GM18498 (cell line): ENCODE measurements at regions not wholly inside any gene's neighbourhood (a gene's known extent, or its start where the extent isn't known, plus 50 kb on each side); places are given as distances from the start of the nearest gene placed in this dataset.
"Not testable (repeated sequence)": the region's sequence is repeated elsewhere in the genome, so short reads cannot be mapped to it uniquely, and the experiment has no call there.

Experiments used
- ATAC-seq: cut with Tn5 transposase; IDR thresholded peaks from one replicate; pipeline ENCODE4 v1.9.1; 2021; ENCODE audit warnings: mild to moderate bottlenecking, moderate library complexity; ENCODE audit not compliant: unreplicated experiment

GRCh38 chr2:139609109-139609508 lies 828.9 kb upstream of the NXPH2 start:
- ATAC-seq = no peak

- ATAC-seq = no peak
These were observed 825.5 kb upstream of the NXPH2 start for GRCh38 chr2:139605668-139606067.

GRCh38 chr2:139600166-139600565 lies 820.0 kb upstream of the NXPH2 start:
- no peak for ATAC-seq

- no peak for ATAC-seq
These were observed 804.9 kb upstream of the NXPH2 start for GRCh38 chr2:139585101-139585500.

GRCh38 chr2:139574371-139574770 lies 794.2 kb upstream of the NXPH2 start:
- ATAC-seq = no peak

- ATAC-seq = no peak
These were observed 776.6 kb upstream of the NXPH2 start for GRCh38 chr2:139556789-139557188.

GRCh38 chr2:139550873-139551272 lies 770.7 kb upstream of the NXPH2 start:
- ATAC-seq = no peak

GRCh38 chr2:139550341-139550740 lies 770.2 kb upstream of the NXPH2 start:
- no peak for ATAC-seq

- no peak for ATAC-seq
These were observed 764.1 kb upstream of the NXPH2 start for GRCh38 chr2:139544186-139544851.

GRCh38 chr2:139538332-139539020 lies 758.3 kb upstream of the NXPH2 start:
- ATAC-seq = not testable (repeated sequence)

GRCh38 chr2:139529080-139529479 lies 748.9 kb upstream of the NXPH2 start:
- no peak for ATAC-seq

GRCh38 chr2:139526781-139527180 lies 746.6 kb upstream of the NXPH2 start:
- no peak for ATAC-seq

GRCh38 chr2:139518321-139518720 lies 738.1 kb upstream of the NXPH2 start:
- no peak for ATAC-seq

- no peak for ATAC-seq
These were observed 734.8 kb upstream of the NXPH2 start for GRCh38 chr2:139514951-139515350.

- ATAC-seq = no peak
These were observed 715.7 kb upstream of the NXPH2 start for GRCh38 chr2:139495851-139496250.

- ATAC-seq = no peak
These were observed 712.0 kb upstream of the NXPH2 start for GRCh38 chr2:139492131-139492680.

- ATAC-seq = no peak
These were observed 700.0 kb upstream of the NXPH2 start for GRCh38 chr2:139480161-139480650.

GRCh38 chr2:139478165-139478914 lies 698.1 kb upstream of the NXPH2 start:
- ATAC-seq = no peak

- ATAC-seq = no peak
These were observed 697.4 kb upstream of the NXPH2 start for GRCh38 chr2:139477618-139478017.

GRCh38 chr2:139469985-139470384 lies 689.8 kb upstream of the NXPH2 start:
- no peak for ATAC-seq

- ATAC-seq = no peak
These were observed 685.6 kb upstream of the NXPH2 start for GRCh38 chr2:139465789-139466188.
